Inflammatory macrophage treated with lipopolysaccharide for 4 hours (primary cell): ENCODE measurements at regions not wholly inside any gene's neighbourhood (a gene's known extent, or its start where the extent isn't known, plus 50 kb on each side); places are given as distances from the start of the nearest gene placed in this dataset.
"Not testable (repeated sequence)": the region's sequence is repeated elsewhere in the genome, so short reads cannot be mapped to it uniquely, and the experiment has no call there.

ENCODE experiments used
- DNase-seq: peaks from one replicate; pipeline ENCODE4 v3.0.0-alpha.2; 2020

- no peak for DNase-seq
Observed at GRCh38 chr20:6692566-6693173, 74.8 kb upstream of the BMP2 start.

DNA sequence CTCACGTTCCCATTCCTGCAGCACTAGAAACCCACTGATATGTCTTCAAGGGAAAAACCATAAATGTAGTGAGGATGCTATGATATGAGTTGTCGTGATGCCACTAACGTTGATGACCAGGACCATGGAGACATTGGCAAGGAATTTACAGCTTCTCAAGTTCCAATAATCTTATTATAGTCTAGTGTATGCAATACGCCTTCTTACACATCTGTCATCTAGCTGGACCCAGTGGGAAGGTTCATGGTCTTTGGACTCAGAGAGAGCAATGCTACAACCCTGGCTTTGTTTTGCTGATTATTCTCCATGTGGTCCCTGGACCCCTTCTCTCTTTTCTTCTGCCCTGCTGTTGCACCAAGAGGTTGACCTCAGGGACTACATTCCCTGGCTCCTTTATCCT lies 76.0 kb upstream of the BMP2 start:
- no peak for DNase-seq

- no peak for DNase-seq
Observed at GRCh38 chr20:6689339-6689973, 78.0 kb upstream of the BMP2 start.

- no peak for DNase-seq
Observed at GRCh38 chr20:6686171-6686570, 81.3 kb upstream of the BMP2 start.

DNA sequence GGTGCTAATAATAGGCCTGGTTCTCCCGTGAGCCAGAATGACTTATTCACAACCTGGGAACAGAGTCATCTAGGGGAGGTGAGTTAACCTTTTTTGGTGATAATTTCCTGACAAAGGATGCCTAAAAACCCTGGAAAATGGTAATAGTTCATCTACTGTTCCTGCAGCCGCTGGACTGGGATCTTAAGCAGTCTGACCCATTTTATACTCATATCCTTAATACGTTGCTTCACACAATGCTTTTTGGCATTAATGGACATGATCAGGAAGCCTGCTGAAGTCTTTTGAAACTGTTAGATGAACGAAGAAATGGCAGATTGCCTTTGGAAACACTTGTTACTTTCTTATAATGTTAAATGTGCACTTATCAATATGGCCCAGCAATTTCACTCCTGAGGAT lies 81.9 kb upstream of the BMP2 start:
- DNase-seq: no peak

DNA sequence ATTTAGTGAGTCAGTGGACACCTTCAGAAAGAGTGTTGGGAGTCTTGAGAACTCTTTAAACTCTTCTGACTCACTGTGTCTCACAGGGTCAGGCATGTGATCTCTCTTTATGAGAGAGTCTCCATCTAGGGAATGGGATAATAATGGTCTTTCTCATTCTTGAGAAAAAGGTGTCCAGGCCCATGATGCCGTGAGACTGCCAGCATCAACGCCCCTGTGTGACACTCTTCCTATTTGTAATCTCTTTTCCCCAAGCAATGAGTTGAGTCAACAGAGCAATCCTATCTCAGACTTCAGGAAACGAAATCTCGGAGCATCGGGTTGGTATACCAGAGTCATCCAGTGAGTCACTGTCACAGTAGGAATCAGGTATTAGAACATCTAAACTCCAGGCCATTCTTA lies 82.3 kb upstream of the BMP2 start:
- DNase-seq: no peak

DNA sequence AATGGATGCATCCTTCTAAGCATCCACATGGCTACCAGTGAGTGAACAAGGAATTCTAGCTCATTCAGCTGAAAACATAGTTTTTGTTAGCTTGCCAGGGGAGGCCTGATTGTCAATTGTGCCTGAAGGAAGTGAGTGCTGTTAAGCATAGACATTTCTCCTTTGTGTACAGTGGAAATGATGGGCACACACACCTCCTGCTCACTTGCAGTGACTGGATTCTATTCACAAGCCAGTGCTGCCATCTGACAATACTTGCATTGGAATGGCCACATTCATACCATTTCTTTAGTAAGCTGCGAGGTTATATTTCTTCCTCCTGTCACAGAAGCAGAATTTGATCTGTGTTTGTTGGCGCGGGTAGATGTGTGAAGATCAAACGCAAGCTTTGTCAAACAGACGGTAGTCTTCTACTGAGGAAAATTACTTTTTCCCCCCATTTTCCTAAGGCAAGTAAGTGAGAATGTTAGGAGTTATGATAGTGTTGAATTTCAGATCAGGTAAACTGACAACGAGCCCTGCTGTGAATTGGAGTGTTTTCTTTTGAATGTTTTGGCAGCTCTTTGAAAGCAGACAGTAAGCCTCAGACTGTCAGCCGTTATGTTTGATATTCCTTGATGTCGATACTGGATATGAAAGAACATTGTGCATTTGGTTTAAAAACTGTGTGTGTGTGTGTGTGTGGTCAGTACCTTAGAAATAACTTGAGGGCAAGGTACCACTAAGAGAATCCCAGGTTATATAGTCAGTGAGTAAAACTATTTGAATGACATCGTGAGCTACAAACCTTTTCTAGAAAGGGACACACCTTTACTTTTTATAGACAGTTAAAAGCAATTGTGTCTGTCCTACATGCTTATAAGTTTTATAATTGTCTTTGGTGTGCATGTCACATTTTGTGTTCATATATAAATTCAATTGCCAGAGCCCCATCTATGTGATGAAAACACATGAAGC lies 84.2 kb upstream of the BMP2 start:
- DNase-seq: no peak

- DNase-seq: no peak
Observed at GRCh38 chr20:6680854-6681253, 86.6 kb upstream of the BMP2 start.

DNA sequence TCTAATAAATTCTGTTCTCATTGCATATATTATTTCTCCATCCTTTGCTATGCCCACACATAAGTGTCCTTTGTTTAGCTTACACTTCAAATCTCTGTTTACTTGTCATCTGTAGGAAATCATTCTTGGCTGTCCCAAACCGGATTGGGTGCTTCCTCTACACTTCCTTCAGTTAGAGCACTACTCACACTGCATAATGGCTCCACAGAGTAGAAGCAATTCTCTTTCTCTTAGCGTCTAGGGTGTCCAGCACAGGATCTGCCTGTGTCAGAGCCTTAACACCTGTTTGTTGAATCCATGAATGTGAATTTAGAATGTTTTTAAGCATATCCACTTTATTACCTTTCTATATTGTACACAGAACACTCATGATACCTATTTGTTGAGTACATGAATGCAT lies 87.0 kb upstream of the BMP2 start:
- DNase-seq: no peak

GRCh38 chr20:6679086-6679485 lies 88.4 kb upstream of the BMP2 start:
- no peak for DNase-seq

GRCh38 chr20:6678101-6678500 lies 89.4 kb upstream of the BMP2 start:
- no peak for DNase-seq

DNA sequence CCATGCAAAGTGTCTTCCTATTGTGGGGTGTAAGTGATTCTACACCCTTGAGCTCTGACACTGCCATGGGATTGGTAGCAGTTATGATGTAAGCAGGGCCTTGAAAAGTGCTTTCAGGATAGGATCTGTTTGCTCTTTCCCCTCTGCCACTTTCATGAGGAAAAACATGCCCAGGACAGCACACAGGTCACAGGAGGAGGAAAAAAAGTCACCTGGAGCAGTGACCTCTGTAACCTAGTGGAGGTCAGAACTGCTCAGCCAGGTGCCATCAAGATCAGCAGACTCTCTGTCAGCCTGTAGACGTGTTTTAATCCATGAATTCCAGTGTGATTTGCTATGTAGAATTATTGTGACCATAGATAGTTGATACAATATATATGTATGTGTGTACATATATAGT lies 92.7 kb upstream of the BMP2 start:
- DNase-seq: no peak

GRCh38 chr20:6673071-6673470 lies 94.4 kb upstream of the BMP2 start:
- DNase-seq: no peak

DNA sequence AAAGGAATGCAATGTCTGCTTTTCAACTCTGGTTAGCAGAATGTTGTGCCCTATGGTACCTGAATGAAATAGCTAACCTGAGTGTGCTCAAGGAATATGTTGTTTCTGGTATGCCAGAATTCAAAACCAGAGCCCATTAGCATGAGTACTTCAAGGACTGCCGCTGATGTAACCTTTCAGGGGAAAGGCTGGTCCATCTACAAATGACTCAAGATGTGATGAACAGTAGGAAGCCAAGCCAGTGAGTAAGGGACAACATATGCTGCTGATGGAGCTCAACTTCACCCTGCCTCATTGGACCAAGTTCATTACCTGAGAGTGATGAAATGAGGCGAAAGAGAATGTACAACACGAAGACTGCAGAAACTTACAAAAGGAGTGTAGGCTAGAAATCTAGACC lies 95.7 kb upstream of the BMP2 start:
- no peak for DNase-seq

- DNase-seq: no peak
Observed at GRCh38 chr20:6668546-6668945, 98.9 kb upstream of the BMP2 start.

DNA sequence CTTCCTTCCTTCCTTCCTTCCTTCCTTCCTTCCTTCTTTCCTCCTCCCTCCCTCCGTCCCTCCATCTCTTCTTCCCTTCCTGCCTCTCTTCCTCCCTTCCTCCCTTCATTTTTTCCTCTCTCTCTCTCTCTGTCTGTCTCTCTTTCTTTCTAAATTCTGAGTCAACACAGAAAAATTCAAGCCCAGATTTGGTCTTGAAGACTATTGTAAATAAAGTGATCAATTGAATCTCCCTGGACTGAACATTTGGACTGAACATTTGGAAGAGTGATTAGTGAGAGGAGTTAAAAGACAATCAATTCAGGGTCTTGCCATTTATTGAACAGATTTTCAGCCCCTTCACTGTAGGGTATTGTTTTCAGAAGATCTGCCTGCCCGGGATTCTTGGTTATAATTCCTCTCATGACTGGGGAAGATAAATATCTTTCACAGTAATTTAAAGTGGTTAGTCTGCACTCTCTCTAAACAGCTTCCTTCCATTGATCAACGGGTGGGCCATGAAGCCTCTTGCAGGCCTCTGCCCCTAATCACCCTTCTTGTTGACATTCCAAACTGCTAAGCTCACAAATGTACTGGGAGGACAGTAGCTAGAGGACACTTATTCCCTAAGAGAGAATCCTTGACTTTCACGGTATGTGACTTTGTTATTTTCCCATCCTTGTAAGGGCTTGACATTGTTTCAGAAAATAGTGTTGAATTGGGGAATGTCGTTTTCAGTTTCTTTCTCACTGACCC lies 101.7 kb upstream of the BMP2 start:
- DNase-seq: no peak

DNA sequence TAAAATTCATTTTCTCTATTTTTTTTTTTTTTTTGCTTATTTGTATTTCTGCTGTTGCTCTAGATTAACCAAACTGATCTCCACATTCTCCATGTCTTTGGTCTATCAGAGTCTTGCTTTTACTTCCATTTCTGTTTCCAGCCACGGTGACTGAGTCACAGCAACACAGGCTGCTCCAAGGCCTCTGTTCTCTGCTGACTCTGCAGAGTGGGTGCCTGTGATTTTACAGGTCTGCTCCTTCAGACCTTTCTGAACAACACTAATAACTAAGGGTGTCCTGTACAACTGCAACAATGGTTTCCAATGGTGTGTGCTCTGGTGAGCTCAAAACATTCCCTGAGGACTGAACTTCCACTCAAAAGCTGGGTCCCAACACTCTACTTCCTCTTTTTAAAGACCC lies 102.3 kb upstream of the BMP2 start:
- no peak for DNase-seq

DNA sequence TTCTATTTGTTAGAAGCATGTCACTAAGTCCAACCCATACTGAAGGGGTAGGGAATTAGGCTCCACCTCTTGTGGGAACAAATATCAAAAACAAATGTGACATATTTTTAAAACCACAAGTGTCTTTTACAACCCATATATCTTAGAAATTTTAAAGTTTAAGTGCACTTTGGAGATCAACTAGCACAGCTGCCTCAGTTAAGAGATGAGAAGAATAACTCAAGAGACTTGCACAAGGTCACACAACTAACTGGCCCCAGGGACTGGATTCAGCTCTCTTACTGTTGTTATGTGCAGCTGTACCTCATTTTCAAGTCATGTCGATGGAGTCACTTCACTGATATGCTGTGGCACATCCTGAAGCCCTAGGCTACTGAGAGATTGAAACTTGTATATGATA lies 102.9 kb upstream of the BMP2 start:
- no peak for DNase-seq

- DNase-seq: no peak
Observed at GRCh38 chr20:6663751-6664388, 103.6 kb upstream of the BMP2 start.

DNA sequence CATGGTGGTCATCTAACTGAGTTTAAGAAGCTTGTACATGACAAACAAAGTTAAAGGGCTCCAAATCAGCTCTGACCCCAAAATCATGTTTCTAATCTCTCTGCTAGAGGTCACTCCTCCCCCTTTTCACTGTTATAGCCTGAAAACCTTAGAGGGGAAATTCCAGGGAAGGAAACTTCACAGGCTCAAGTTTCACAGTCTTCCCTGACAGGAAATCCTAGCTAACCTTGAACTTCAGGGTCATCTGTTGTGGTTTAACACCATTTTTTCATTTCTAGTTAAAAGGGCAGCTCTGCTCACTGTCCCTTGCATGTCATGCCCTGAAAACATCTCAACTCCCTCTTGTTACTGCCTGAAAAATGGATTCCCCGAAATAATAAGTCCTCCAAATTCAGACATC lies 104.4 kb upstream of the BMP2 start:
- no peak for DNase-seq

GRCh38 chr20:6662309-6662708 lies 105.2 kb upstream of the BMP2 start:
- no peak for DNase-seq

- no peak for DNase-seq
Observed at GRCh38 chr20:6660441-6660840, 107.0 kb upstream of the BMP2 start.

GRCh38 chr20:6658909-6659308 lies 108.6 kb upstream of the BMP2 start:
- not testable (repeated sequence) for DNase-seq
